GM12864 (cell line): ENCODE measurements at regions not wholly inside any gene's neighbourhood (a gene's known extent, or its start where the extent isn't known, plus 50 kb on each side); places are given as distances from the start of the nearest gene placed in this dataset.

Source experiments
- DNase-seq: peaks from one replicate; pipeline ENCODE4 v3.0.0-alpha.2; 2011; ENCODE audit warnings: low read depth
- H3K4me3 ChIP-seq: 2 replicates; pipeline ENCODE4 v1.5.1; 2011; ENCODE audit warnings: mild to moderate bottlenecking, low read depth, low read length, control low read depth
- TF ChIP-seq, protein P1 (sequence below): IDR thresholded peaks from 2 replicates; pipeline ENCODE4 v1.5.1; 2011; ENCODE audit warnings: low read depth, mild to moderate bottlenecking, moderate library complexity, low read length, control low read depth, inconsistent platforms; ENCODE audit errors: missing control alignments

DNA sequence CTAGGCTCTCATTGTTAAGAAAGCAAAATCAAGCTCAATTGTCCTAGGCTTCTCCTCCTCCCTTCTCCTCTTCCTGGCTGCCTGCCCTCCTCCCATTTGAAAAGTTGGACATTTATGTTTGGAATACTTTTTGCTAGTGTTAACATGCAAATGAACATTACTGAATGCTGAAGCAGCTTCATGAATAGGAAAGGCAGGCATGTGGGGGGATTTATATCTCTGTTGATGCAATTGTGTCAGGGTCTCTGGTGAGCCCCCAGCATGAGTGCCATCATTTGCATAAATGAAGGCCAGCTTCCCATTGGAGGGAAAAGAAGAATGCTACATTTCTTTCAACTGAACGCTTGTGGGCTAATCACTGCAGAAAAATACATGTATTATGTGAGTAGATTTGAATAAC, 160.1 kb upstream of the NDST3 start:
- no peak overlapping the region for H3K4me3 ChIP-seq
- TF ChIP-seq, protein P1, sequence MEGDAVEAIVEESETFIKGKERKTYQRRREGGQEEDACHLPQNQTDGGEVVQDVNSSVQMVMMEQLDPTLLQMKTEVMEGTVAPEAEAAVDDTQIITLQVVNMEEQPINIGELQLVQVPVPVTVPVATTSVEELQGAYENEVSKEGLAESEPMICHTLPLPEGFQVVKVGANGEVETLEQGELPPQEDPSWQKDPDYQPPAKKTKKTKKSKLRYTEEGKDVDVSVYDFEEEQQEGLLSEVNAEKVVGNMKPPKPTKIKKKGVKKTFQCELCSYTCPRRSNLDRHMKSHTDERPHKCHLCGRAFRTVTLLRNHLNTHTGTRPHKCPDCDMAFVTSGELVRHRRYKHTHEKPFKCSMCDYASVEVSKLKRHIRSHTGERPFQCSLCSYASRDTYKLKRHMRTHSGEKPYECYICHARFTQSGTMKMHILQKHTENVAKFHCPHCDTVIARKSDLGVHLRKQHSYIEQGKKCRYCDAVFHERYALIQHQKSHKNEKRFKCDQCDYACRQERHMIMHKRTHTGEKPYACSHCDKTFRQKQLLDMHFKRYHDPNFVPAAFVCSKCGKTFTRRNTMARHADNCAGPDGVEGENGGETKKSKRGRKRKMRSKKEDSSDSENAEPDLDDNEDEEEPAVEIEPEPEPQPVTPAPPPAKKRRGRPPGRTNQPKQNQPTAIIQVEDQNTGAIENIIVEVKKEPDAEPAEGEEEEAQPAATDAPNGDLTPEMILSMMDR: no peak
- no peak for DNase-seq

DNA sequence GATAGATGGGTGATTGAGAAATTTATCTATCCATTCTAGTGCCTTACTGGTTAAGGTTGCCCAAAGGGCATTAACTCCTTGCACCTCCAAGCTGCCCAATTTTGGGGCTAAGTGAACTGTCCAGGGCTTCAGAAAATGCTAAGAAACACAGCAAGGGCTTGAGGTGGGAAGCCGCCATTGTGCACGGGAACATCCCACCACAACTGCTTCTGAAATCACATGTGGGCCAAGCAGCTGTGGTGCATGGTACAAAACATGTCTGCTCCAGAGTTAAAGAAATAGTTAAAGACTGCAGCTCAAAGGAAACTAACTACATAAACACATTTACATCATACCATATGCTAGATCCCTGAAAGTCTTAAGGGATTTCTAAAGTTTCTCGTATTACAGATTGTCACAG, 144.3 kb upstream of the NDST3 start:
- no peak for DNase-seq
- TF ChIP-seq, protein P1: no peak
- H3K4me3 ChIP-seq: no peak overlapping the region

DNA sequence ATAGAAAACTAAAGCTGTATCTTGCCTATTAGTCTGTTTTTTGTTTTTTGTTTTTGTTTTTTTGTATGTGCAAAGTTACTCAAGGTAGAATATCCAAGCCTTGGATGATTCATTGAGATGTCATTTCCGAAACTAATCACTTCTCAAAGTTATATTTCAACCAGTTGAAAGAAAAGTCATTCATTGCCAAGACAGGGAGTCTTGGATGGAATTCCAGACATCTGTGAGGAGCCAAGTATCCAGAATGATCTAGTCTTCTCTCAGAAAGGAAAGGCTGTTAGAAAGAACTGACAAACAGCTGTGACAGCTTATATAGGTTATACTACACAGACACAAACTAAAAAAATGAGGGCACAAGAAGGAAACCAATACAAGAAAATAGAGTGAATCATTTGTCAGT, 141.1 kb upstream of the NDST3 start:
- no peak for DNase-seq

DNA sequence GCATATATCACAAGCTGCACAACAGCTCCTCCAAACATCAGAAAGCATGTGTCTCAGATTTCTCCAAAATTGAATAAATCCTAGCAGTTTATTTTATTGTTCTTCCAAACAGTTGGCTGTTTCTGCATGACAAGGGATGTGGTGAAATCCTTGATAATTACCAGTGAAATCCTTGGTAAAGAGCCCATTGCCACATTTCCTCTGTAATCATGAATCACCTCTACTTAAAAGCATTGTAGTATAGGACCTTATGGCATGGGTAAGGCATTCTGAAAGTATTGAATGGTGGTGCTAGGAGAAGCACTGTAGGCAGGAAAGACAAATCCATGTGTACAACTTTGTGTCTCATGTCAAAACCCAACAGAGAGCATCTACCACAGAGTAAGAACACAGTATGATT, 135.8 kb upstream of the NDST3 start:
- DNase-seq: no peak
- H3K4me3 ChIP-seq: no peak overlapping the region
- TF ChIP-seq, protein P1: no peak

More for the DNA sequence above, 141.1 kb upstream of the NDST3 start:
- no peak overlapping the region for H3K4me3 ChIP-seq
- TF ChIP-seq, protein P1: no peak

DNA sequence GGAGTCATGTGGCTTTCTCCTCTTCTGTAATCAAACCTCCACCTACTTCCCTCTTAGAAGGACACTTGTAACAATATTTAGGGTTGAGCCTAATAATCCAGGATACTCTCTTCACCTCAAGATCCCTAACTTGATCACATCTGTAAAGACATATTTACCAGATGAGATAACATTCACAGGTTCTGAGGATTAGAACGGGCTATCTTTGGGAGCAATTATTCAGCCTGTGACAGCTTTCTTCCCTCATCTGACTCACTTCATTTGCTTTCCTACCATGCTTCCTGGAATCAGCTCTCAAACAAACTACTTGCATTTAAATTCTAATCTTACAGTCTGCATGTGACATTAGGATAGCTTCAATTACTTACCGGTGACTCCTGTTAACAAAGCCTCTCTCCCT, 133.5 kb upstream of the NDST3 start:
- TF ChIP-seq, protein P1: no peak
- no peak overlapping the region for H3K4me3 ChIP-seq
- DNase-seq: no peak

DNA sequence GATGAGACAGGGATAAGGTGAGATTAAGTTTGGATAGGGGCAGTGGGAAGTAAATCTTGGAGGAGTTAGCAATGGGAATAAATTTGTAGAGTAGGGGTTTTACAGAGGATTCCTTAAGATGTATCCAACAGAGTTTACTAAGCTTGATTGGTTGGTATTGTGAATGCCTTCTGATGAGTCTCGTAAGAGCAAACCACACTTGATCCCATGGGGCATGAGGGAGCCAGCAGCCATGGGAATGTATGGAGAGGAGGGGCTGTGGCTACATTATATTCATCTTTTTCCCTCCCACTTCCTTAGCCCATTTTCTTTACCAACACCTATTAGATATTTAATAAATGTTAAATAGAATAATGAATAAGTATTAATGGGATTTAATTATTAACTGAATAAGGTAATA, 126.6 kb upstream of the NDST3 start:
- no peak overlapping the region for H3K4me3 ChIP-seq
- no peak for DNase-seq
- TF ChIP-seq, protein P1: no peak

DNA sequence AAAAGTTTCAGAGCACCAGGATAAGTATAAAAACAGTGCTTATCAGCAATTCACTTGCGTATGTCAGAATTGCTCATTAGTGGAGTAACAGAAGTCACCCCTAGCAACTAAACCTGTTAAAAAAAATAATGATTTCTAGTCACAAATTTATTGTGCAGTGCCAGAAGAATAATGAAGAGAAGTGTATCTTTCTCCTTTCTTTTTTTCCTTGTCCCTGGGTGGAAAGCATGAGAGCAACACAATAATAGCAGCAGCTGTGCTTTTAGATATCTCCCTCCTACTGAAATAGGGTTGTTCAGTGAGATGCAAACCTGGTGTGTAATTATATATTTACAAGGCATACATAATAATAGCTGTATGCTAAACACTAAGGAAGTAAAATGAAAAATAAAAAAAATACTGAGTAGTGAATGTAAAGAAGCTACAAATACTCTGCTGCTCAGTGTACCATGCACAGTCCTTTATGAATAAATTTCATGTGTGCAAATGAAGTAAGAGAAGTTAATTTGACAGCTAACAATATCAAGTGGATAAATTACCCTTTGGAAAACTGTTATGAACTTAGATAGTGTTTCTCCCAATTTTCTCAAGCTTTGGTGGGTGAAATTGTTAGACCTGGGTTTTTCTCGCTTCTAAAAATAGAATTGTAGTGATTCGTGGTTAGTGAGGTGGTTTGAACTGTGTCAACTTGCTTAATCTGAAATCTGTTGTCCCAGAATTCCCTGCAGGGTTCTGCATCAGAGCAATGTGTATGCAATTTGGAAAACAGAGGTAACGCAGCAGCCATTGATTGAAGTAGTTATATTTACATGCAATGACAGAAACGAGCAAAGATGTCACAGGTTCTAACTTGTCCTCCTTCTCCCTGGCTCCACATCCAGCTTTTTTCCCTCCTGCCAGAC, 125.7 kb upstream of the NDST3 start:
- no peak overlapping the region for H3K4me3 ChIP-seq
- DNase-seq: no peak
- TF ChIP-seq, protein P1: no peak
